GM04504 (cell line): ENCODE measurements at regions not wholly inside any gene's neighbourhood (a gene's known extent, or its start where the extent isn't known, plus 50 kb on each side); places are given as distances from the start of the nearest gene placed in this dataset.
A peak's percentile ranks its signal among the peaks of the same experiment; 100 is the strongest.
"Not testable (repeated sequence)": the region's sequence is repeated elsewhere in the genome, so short reads cannot be mapped to it uniquely, and the experiment has no call there.

ENCODE experiments used
- DNase-seq: peaks from one replicate; pipeline ENCODE4 v3.0.0-alpha.2; 2012; ENCODE audit warnings: low read depth

DNA sequence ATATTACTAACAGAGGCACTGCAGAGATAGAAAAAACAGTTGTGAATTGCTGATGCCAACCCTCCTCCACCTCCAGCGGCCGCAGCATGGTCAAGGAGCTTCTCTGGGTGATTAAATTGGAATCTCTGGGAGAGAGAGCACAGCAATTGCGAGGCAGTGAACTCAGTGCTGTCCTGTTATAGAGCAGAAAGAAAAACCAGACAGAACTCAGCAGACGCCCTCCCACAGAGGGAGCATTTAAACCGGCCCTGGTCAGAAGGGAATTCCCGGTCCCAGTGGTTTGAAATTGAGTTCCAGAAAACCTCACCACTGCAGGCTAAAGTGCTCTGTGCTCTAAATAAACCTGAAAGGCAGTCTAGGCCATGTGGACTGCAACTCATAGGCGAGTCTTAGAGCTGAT, 175.4 kb downstream of the SQOR start:
- DNase-seq, result no peak

DNA sequence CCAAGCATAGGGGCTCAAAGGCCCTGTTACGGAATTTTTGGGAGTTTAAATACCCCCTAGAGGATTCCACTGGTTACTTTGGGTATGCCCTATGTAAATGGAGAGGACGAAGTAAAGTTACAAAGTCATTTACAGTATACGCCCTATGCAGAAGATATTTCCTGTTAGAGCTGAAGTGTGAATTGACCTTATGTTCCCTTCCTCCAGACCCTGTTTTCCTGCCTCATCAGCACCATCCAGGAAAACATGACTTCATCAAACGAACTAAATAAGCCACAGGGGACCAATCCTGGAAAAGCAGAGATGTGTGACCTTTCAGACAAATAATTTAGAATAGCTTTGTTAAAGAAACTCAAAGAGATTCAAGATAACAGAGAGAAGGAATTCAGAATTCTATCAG, 177.4 kb downstream of the SQOR start:
- no peak for DNase-seq

DNA sequence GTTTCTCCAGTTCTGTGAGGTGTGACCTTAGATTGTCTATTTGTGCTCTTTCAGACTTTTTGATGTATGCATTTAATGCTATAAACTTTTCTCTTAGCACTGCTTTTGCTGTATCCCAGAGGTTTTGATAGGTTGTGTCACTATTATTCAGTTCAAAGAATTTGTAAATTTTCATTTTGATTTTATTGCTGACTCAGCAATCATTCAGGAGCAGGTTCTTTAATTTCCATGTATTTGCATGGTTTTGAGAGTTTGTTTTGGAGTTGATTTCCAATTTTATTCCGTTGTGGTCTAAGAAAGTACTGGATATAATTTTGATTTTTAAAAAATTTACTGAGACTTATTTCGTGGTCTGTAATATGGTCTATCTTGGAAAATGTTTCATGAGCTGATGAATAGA, 182.7 kb downstream of the SQOR start:
- not testable (repeated sequence) for DNase-seq

DNA sequence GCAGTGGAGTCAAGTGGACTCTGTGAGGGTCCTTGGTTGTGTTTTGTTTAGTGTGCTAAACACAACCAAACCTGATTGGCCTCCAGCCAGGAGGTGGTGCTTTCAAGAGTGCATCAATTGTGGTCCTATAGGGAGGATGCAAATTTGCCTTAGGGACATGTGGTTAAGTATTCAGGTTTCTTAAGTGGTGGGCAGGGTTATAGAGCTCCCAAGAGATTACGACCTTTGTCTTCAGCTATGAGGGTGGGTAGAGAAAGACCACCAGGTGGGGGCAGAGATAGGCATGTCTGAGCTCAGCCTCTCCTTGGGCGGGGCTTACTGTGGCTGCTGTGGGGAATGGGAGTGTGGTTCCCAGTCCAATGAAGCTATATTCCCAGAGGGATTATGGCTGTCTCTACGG, 186.6 kb downstream of the SQOR start:
- DNase-seq, result no peak

DNA sequence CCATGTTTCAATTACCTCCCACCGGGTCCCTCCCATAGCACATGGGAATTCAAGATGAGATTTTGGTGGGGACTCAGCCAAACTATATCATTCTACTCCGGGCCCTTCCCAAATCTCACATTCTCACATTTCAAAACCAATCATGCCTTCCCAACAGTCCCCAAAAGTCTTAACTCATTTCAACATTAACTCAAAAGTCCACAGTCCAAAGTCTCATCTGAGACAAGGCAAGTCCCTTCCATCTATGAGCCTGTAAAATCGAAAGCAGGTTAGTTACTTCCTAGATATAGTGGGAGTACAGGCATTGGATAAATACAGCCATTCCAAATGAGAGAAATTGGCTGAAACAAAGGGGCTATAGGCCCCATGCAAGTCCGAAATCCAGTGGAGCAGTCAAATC, 188.1 kb downstream of the SQOR start:
- DNase-seq, result not testable (repeated sequence)

DNA sequence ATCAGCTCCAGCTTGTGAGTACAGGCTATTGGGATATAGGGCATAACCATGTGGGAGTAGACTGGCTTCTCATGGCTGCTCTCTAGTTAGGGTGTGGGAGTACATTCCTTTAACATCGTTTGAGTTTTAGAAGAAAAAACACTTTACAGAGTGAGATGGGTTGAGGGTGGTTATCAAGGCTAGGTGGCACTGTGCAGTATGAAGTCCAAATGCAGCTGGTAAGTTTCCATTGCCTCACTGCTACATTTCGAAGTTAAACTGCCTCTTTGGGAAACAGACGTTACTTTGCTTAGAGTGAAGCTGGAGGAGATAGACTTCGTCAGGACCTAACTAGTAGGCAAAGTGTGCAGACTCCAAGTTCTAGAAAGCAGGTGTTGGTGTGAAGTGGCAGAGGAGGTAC, 192.4 kb downstream of the SQOR start:
- no peak for DNase-seq

DNA sequence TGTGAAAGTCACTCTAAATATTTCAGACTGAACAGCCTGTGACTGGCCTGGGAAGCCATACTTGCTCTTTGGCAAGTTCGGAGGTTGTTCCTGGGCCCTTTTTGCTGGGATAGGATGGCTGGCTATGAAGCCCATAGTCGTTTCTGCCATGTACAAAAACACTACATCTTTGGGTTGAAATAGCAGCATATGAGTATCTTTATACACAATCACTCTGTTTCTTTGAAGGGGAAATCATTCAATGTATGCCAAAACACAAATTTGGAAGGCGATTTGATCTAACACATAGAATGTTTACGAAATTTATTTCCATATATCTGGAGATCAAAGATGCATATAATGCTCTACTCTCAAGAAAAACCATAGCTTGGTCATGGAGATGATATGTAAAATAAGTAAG, 192.9 kb downstream of the SQOR start:
- DNase-seq, result no peak

DNA sequence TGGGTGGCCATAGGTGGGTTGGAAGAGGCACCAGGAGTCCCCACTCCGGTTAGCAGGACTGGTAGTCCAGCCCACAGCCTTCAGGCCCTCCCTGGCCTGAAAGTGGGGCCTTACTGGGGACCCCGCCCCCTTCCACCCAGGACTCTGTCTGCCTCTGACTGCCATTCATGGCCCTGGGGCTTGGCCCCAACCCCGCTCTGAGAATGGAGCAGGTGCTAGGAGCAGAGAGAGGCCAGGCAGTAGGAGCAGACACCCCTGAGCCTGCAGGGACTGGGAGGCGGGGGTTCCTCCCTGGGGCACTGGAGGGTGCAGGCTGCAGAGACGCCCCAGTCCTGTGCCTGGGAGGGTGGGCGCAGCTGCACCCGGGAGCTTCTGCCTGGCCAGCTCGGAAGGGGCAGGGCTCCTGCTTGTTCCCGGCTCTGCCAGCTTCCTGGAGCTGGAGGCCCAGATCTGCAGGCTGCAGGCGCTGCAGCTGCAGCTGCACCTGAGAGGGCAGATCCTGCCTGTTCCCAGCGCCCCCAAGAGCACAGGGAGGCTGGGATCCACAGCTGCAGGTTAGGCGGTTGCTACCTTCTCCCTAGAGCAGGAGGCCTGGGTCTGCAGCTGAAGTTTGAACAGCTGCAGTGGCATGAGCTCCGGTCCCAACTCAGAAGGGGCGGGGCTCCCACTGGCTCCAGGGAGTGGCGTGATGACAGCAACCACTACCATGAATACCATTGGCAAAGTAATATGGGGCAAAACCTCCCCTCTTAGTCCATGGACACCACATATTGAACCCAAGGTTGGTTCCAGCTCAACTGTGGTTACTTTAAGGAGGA, 194.7 kb downstream of the SQOR start:
- DNase-seq, result no peak

DNA sequence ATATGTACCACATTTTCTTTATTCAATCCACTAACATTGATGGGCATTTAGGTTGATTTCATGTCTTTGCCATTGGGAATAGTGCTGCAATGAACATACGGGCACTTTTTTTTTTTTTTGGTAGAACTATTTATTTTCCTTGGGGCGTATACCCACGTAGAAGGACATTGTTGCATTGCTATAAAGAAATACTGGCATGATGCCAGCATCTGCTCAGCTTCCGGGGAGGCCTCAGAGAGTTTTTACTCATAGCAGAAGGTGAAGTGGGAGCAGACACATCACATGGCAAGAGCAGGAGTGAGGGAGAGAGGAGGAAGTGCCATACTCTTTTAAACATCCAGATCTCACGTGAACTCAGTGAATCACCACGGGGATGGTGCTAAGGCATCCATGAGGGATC, 197.0 kb downstream of the SQOR start:
- no peak for DNase-seq

DNA sequence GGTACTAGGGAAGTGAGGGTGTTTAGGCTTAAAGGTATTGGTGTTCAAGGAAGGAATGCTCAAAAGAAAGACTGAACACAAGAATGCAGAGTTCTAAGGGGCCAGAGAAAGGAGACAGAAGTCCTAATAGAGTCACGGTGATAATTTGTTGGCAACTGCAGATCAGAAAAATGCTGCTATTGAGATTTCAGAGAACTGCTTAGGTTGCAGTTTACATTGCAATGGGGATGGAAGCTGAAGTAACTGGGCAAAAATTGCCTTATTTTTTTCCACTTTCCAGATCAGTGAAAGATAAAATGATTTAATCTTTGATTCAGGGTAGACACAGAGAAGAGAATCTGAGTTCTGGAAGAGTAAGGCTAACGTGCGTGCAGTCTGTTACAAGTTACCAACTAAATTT, 199.8 kb downstream of the SQOR start:
- no peak for DNase-seq

DNA sequence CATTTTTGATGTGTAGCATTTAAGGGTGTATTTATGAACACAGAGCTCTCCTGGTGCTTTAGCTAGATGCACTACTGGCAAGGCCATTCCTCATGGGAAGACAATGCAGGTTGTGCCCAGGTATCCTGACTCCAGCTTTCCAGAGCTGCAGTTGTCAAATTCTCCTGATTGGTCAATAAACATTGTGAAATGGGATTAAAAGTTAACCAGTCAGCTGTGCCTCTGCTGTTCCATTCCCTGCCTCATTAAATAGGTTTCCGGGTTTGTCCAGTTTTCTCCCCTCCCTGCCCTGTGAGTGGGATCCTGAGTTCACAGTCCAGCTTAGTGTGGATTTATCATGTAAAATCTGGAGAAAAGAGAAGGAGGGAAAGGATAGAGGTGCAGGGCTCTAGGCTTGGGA, 207.3 kb downstream of the SQOR start:
- no peak for DNase-seq

DNA sequence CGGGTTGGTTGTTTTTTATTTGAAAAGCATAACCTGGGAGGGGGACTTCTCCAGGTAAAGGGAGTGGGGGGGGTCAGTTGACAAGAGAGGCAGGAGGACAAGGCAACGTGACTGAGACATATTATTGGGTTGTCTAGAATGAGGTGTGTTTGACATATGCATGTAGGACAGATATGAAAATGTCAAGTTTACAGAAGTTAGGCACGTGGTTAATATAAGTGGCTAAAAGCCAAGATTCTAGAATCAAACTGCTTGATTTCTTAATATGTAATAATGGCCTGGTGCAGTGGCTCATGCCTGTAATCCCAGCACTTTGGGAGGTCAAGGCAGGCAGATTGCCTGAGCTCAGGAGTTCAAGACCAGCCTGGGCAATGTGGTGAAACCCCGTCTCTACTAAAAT, 212.8 kb downstream of the SQOR start:
- no peak for DNase-seq

DNA sequence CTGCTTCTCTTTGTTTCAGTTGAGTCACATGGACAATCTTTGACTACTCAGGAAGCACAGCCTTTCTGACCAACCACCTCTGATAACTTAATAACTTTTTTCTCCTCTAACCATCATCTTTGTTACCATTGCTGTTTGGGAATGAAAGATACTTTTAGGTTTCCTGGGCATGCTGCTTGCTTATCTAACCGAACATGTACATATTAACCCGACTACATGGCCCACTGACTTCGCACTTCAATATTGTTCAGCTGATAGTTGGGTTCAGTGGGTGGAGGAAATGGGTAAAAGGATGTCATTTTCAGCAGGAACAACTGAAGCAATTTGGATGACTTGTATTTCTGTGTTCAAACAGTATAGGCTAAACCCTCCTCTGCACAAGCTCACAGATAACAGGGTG, 214.3 kb downstream of the SQOR start:
- no peak for DNase-seq

DNA sequence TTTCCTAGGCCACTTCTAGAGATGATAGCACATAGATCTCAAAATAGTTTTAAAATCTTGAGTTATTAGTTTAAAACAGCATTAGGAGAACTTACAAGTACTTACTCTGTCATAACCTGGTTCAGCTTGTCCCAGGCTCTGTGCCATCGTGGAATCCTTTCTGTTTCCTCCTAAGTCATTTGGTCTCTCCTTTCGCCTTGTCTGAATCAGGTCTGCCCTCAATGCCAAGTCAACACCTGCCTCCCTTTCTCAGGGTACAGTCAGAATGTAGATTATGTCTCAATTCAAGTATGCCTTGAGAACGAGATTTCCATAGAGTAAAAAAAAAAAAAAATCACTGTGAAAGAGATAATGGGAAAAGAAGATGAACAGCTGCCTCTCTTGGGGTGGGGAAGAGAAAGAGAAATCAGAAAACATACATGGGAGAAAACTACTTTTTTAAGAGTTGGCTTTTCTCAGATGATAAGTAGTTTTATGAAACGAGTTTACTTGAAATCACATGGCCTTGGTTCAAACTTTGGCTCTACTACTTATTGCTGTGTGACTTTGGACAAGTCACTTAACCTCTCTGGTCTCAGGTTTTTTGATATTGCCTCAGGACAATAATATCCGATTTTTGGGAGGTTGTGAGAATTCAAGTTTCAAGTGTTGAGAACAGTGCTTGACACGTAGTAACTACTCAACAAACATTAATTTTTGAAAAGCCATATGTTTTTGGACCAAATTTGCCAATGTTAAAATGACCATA, 219.8 kb downstream of the SQOR start:
- DNase-seq, result no peak

DNA sequence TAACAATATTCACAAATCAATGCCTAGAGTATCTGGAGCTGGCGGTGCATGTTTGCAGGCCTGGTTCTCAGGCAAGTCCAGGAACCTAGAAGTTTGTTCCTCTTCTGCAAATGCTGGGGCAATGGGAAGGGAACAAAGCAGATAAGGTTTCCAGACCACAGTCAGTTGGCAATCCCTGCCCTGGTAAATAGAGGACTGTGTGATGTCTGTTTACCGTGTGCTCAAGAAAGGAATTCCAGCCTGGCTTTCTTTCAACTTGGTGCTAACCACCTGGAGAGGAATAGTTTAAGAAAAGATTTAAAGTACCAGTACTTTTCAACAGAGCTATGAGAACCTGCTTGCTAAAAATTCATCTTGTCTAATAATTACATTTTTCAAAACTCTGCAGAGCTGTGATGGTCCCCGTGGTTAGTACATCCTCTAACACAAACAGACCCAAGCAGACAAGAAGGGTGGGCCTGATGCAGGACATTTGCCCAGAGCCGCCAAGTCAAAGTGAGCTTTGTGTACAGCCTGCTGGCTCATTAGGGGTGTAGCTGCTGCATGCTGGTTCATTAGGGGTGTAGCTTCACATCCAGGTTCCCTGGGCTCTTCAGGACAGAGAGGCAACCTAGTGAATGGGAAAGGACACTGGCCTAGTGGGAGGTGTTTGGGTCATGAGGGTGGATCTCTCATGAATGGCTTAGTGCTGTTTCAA, 220.5 kb downstream of the SQOR start:
- DNase-seq, result no peak

DNA sequence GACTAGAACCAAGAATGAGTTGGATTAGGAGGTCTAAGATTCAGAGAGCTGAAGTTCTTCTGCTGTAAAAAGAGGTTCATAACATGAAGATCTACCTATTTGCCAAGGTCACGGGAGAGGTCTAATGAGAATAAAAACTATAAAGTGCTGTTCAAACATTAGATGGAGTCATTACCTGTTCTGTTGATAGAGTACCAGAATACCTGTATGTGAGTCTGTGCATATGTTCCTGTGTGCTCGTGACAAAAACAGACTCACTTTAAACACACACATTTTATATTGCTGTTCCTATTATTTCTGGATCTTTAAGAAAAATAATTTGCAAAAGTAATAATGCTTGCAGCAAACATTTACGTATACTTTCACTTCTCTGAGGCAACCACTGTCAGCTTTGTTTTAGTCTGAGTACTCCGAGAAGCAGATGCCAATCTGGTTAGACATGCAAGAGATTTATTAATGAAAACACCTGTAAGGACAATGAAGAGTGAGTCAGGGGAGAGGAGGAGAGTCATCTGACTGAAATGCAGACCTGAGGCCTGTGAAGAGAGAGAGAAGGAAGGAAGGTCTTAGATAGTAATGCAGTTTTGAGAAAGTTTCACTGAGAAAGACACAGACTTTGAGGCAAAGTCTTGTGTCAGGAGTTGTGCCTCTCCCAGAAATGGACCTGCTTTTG, 221.2 kb downstream of the SQOR start:
- DNase-seq, result no peak

DNA sequence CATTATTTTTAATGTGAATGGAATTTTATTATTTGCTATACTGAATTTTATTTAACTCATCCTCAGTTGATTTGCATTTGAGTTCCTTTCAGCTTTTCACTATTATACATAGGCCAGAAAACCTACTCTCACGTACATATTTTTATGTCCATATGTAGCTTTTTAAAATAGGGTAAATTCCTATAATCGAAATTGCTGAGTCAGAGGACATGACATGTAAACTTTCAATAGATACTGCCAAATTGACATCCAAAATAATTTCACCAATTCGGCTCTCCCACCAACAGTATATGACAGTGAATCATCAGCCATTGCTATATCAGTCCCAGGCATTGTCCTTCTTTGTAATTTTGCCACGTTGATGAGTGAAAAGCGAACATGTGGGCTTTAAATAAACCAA, 222.5 kb downstream of the SQOR start:
- DNase-seq, result no peak

DNA sequence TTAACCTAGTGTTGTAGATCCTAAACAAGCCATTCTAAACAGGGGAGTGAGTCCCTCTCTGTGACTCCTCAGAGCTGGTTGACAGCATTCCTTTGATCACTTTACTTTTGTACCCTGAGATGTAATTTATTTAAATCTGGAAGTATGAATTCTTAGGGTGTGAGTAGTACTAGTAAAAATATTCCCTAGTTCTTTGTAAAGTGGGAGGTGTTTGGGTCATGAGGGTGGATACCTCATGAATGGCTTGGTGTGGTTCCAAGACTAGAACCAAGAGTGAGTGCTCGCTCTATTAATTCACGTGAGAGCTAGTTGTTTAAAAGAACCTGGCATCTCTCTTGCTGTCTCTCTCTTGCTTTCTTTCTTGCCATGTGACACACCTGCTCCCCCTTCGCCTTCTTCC, 223.7 kb downstream of the SQOR start:
- no peak for DNase-seq

DNA sequence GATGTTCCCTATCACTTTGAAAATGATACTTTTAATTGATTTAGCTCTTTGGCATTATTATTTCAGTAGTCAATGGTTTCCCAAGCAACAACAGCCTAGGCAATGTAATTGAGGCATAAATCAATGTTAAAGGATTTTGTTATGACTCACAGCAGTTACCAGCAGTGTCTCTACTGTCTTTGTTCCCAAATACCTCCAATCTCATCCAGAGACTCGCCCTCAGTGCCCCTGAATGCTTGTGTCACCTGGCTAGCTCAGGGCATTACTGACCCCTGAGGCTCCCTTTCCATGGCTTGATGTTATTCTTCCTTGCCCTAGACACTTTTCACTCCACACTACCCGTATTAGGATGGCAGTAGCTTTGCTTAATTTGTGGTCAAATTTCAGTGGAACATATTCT, 227.2 kb downstream of the SQOR start:
- peak; percentile 21 for DNase-seq

DNA sequence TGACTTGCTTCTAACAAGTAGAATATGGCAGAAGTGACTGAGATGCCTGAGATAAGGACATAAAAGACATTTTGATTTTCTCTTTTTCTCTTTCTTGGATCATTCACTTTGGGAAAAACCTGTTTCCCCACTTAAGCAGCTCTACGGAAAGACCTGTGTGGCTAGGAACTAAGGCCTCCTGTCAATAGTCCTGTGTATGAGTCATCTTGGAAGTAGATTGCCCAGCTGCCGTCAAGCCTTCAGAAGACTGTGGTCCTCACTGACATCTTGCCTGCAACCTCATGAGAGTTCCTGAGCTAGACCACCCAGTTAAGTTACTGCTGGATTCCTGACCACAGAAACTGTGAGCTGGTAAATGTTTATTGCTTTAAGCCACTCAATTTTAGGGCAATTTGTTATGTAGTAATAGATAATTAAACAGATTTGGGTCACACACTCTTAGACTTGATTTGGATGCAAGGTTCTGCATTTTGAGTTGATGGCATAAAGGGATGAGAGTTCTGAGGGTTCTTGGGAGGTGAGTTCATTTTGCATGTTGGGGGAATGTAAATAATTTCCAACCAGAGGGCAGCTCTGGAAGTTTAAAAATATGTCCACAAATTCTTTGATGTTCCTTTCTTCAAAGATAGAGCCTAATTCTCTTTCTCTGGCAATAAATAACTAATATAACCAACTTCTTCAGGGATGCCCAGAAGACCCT, 229.2 kb downstream of the SQOR start:
- no peak for DNase-seq

DNA sequence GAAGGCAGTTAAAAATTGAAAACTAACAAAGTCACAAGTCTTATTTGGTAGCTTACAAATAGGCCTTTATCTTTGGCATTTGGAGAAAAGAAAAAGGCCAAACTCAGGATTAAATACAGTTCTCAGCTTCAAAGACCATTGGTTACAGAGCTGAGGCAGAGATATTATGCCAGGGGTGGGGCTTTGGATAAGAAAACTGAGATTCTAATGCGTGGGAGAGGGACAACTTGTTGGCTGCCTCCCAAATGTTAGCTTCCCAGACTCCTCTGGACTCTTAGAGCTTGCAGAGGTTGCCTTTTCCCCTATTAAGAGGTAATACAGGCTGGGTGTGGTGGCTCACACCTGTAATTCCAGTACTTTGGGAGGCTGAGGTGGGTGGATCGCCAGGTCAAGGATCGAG, 231.8 kb downstream of the SQOR start:
- DNase-seq, result no peak

DNA sequence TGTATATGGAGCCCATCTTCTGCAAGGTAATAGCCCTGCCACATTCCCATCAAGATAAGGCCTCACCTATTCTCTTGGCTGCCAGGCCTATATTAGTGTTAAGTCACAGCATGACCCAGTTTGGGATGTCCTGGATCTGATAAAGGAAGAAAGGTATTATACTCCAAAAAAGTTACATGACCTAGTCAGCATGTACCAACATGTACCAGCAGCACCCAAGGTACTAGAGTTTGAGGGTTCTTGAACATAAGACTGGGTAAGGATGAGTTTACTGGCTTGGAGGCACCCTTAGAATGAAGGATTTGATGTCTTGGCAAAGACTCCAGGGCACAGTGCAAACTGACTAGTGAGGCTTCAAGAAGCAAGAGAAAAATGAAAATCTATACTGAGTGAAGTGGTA, 232.5 kb downstream of the SQOR start:
- DNase-seq, result no peak
